Skeletal muscle tissue (tissue), 3 donors: ENCODE measurements at regions not wholly inside any gene's neighbourhood (a gene's known extent, or its start where the extent isn't known, plus 50 kb on each side); places are given as distances from the start of the nearest gene placed in this dataset.

Experiments
- H3K27ac ChIP-seq: one replicate; pipeline ENCODE4 v1.7.0; 2013; ENCODE audit warnings: mild to moderate bottlenecking, low read depth, low read length, inconsistent platforms
- H3K27me3 ChIP-seq, 3 donors: one replicate each; pipeline ENCODE4 v1.7.0; 2013; ENCODE audit warnings: low read length in 3 of 3; ENCODE audit not compliant: control insufficient read depth in 3 of 3, insufficient read depth in 3 of 3
- H3K36me3 ChIP-seq, 3 donors: one replicate each; pipeline ENCODE4 v1.7.0; 2013; ENCODE audit warnings: low read length in 3 of 3; ENCODE audit not compliant: control insufficient read depth in 3 of 3, insufficient read depth in 3 of 3
- H3K4me1 ChIP-seq, 3 donors: one replicate each; pipeline ENCODE4 v1.7.0; 2013; ENCODE audit warnings: low read length in 3 of 3, mild to moderate bottlenecking in 3 of 3; ENCODE audit not compliant: control insufficient read depth in 3 of 3, insufficient read depth in 3 of 3
- H3K4me3 ChIP-seq, 3 donors: one replicate each; pipeline ENCODE4 v1.7.0; 2013; ENCODE audit warnings: low read length in 3 of 3
- H3K9ac ChIP-seq, 3 donors: one replicate each; pipeline ENCODE4 v1.7.0; 2013; ENCODE audit warnings: low read length in 3 of 3, mild to moderate bottlenecking in 3 of 3, moderate library complexity in 2 of 3, low read depth in 1 of 3
- H3K9me3 ChIP-seq, 3 donors: one replicate each; pipeline ENCODE4 v1.7.0; 2013; ENCODE audit warnings: low read length in 3 of 3; ENCODE audit not compliant: control insufficient read depth in 3 of 3
- donor health status: Osteomylitis.

GRCh38 chr3:124532071-124532470 lies 198.2 kb upstream of the UMPS start:
- H3K9ac ChIP-seq, result no peak overlapping the region
- no peaks in the 10 kb centered on the region for H3K36me3 ChIP-seq
- H3K27ac ChIP-seq, result no peak overlapping the region
- H3K27me3 ChIP-seq, result no peaks in the 10 kb centered on the region
- no peaks in the 10 kb centered on the region for H3K9me3 ChIP-seq
- no peak overlapping the region for H3K4me3 ChIP-seq
- no peaks in the 10 kb centered on the region for H3K4me1 ChIP-seq

DNA sequence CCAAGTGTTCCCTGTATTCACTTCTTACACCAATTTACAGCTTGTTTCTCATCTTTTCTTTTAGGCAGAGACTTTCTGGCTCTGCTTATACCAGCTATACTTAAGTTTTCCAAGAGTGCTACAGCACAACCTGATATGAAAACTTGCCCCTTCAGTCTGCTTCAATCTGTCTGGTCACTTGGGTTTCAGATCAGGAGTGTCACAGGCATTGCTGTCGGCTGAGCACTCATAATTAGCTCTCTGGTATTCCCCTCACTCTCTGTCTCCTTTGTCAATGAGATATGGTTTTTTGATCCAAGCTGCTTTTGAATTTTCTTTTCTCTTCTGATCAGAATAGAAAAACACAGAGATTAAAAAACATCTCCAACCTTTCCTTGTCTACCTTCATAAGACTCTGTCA lies 194.9 kb upstream of the UMPS start:
- H3K9ac ChIP-seq, result no peak overlapping the region
- no peaks in the 10 kb centered on the region for H3K9me3 ChIP-seq
- H3K27me3 ChIP-seq, result no peaks in the 10 kb centered on the region
- no peaks in the 10 kb centered on the region for H3K36me3 ChIP-seq
- no peaks in the 10 kb centered on the region for H3K4me1 ChIP-seq
- no peak overlapping the region for H3K27ac ChIP-seq
- H3K4me3 ChIP-seq, result no peak overlapping the region

DNA sequence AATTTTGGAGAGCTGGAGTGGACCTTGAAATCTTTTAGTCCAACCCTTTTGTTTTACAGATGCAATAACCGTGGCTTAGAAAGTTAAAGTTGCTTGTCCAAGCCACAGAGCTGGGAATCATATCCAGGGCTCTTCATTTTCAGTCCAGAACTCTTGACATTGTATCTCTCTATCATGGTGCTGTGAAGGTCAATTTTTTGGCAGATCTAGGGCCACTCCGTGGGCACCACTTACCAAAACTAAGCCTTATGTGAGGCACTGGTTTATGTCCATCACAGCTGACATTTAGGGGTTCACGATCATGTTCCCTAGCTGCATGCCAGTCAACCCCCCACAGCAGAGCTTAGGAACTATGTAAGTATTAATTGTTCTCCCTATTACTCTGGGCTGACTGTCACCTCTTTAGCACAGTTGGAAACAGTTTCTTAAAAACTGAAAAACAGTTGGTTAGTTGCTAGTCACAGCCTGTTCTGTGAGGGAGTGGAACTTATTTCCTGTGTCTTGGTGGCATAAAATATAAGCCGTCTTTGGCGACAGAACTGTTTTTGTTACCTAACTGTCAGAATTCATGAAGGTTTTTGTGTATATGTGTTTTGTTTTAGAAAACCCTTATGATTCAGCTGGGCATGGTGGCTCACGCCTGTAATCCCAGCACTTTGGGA lies 189.6 kb upstream of the UMPS start:
- Histone ChIP-seq H3K4me3 (no peak overlapping the region), H3K9ac (no peak overlapping the region), H3K36me3 (no peaks in the 10 kb centered on the region), H3K27me3 (no peaks in the 10 kb centered on the region), H3K9me3 (no peaks in the 10 kb centered on the region), H3K27ac (no peak overlapping the region), H3K4me1 (no peaks in the 10 kb centered on the region)

DNA sequence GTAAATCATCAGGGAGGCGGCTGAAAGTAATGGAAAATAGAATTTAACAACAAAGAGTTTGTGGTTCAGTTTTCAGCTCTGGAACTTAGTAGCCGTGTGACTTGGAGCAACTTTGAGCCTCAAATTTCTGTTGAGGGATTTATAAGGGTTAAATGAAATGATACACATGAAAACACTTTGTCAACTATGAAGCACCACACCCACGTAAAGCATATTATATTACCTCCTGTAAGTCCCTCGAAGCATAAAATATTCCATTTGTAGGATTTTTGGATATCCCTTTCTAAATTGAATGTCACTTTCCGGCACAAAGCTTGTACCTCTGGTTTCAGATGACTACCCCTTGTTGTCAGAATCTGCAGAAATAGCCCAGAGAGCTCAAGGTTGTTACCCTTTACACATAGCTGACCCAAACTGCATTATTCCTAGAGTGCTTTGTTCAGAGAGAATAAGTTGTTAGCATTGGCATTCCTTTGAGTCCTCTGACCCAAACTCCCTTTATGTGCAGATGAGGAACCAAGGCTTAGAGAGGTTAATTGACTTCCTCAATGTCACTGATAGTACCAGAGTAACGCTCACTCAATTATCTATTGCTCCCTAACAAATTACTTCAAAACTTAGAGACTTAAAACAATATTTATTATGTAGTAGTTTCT lies 187.9 kb upstream of the UMPS start:
- H3K4me3 ChIP-seq, result no peak overlapping the region
- no peaks in the 10 kb centered on the region for H3K4me1 ChIP-seq
- no peaks in the 10 kb centered on the region for H3K27me3 ChIP-seq
- H3K9ac ChIP-seq, result no peak overlapping the region
- no peaks in the 10 kb centered on the region for H3K36me3 ChIP-seq
- no peak overlapping the region for H3K27ac ChIP-seq
- no peaks in the 10 kb centered on the region for H3K9me3 ChIP-seq

- H3K27me3 ChIP-seq, result no peaks in the 10 kb centered on the region
- no peak overlapping the region for H3K27ac ChIP-seq
- H3K4me3 ChIP-seq, result no peak overlapping the region
- H3K9me3 ChIP-seq, result no peaks in the 10 kb centered on the region
- H3K9ac ChIP-seq, result no peak overlapping the region
- H3K36me3 ChIP-seq, result no peaks in the 10 kb centered on the region
- no peaks in the 10 kb centered on the region for H3K4me1 ChIP-seq
Observed at GRCh38 chr3:124545891-124546290, 184.4 kb upstream of the UMPS start.

- no peak overlapping the region for H3K27ac ChIP-seq
- H3K27me3 ChIP-seq, result no peaks in the 10 kb centered on the region
- no peak overlapping the region for H3K9ac ChIP-seq
- no peaks in the 10 kb centered on the region for H3K4me1 ChIP-seq
- H3K36me3 ChIP-seq, result no peaks in the 10 kb centered on the region
- H3K4me3 ChIP-seq, result no peak overlapping the region
- H3K9me3 ChIP-seq, result no peaks in the 10 kb centered on the region
Observed at GRCh38 chr3:124552224-124552623, 178.0 kb upstream of the UMPS start.

- Histone ChIP-seq H3K9me3 (no peaks in the 10 kb centered on the region), H3K9ac (no peak overlapping the region), H3K27me3 (no peaks in the 10 kb centered on the region), H3K4me1 (no peaks in the 10 kb centered on the region), H3K27ac (no peak overlapping the region), H3K36me3 (no peaks in the 10 kb centered on the region), H3K4me3 (no peak overlapping the region)
Observed at GRCh38 chr3:124553178-124553577, 177.1 kb upstream of the UMPS start.

- no peak overlapping the region for H3K27ac ChIP-seq
- no peaks in the 10 kb centered on the region for H3K36me3 ChIP-seq
- no peaks in the 10 kb centered on the region for H3K9me3 ChIP-seq
- H3K4me3 ChIP-seq, result no peak overlapping the region
- H3K4me1 ChIP-seq, result peaks cover 9 to 16% (median 14%) of the 10 kb centered on the region in 3 donors
- H3K9ac ChIP-seq, result no peak overlapping the region
- H3K27me3 ChIP-seq, result no peaks in the 10 kb centered on the region
Observed at GRCh38 chr3:124556636-124557035, 173.6 kb upstream of the UMPS start.

DNA sequence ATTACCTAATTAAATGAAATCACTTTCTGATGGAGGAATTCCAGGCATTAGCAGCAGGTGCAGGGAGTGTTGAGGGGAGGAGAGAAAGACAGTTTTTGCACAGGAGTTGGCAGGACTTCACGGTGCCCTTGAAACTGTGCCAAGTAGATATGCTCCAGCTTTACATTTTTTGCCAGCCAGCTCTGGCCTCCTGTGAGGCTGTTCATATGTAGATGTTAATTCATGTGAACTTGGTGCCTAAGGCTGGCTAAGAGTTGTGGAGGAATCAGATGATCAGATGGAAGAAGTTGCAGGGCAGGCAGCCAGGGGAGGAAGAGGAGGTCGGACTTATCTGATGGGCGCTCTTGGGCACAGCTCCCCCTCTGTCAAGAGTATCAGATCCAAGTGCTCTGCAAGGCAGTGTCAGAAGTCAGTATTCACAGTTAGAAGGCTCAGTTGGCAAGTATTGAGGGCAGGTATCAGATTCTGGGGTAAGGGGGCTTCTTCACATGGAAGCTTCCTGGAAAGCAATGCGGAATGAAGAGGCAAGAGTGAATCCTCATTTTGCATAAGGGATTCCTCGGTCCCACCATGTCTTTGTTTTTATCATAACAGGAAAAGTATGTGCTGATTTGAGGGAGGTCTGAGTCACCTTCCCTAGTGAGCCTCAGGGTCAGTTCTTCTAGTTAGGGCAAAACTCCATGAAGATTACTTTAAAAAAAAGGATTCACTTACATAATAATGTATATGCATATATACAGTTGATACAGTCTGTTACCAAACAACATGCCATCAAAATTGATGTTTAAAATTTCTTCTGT lies 172.6 kb upstream of the UMPS start:
- H3K27ac ChIP-seq, result no peak overlapping the region

More for the DNA sequence above, 172.6 kb upstream of the UMPS start:
- Histone ChIP-seq H3K4me1 (peaks cover 9 to 16% (median 14%) of the 10 kb centered on the region in 3 donors), H3K36me3 (no peaks in the 10 kb centered on the region), H3K27me3 (no peaks in the 10 kb centered on the region), H3K9ac (no peak overlapping the region), H3K4me3 (no peak overlapping the region), H3K9me3 (no peaks in the 10 kb centered on the region)
